ENCODE measurements at regions not wholly inside any gene's neighbourhood (a gene's known extent, or its start where the extent isn't known, plus 50 kb on each side); places are given as distances from the start of the nearest gene placed in this dataset.

DNA sequence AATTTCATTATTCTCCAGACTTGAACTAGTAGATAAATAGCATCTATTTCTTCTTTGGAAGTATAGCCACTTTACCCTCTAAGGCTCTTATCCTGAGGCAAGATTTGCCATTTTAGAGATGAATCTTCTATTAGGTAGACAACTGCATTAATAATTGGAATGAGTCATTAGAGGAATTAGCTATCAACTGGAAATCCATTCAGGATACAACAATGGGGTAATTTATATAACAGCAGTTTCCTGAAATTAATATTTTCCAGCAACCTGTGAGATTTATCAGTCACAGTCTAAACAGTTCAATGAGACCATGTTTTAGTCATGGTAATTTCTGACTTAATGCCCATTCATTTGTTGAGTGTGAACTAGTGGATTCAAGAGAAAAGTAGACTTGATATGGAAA lies 928.6 kb upstream of the MBL2 start:
- TF ChIP-seq, protein P1, sequence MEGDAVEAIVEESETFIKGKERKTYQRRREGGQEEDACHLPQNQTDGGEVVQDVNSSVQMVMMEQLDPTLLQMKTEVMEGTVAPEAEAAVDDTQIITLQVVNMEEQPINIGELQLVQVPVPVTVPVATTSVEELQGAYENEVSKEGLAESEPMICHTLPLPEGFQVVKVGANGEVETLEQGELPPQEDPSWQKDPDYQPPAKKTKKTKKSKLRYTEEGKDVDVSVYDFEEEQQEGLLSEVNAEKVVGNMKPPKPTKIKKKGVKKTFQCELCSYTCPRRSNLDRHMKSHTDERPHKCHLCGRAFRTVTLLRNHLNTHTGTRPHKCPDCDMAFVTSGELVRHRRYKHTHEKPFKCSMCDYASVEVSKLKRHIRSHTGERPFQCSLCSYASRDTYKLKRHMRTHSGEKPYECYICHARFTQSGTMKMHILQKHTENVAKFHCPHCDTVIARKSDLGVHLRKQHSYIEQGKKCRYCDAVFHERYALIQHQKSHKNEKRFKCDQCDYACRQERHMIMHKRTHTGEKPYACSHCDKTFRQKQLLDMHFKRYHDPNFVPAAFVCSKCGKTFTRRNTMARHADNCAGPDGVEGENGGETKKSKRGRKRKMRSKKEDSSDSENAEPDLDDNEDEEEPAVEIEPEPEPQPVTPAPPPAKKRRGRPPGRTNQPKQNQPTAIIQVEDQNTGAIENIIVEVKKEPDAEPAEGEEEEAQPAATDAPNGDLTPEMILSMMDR (IDR thresholded peaks at IDR 0.05) = no peak
- TF ChIP-seq POLR2A (IDR thresholded peaks at IDR 0.05) = no peak

All from esophagus squamous epithelium (tissue), 4 donors.